HCT116 (cell line): ENCODE measurements at regions not wholly inside any gene's neighbourhood (a gene's known extent, or its start where the extent isn't known, plus 50 kb on each side); places are given as distances from the start of the nearest gene placed in this dataset.

Source experiments
- ATAC-seq: fragments of 200-7000 bp; cut with Tn5 transposase; 2 replicates; pipeline ENCODE4 v1.9.1; 2020; ENCODE audit warnings: mild to moderate bottlenecking, moderate library complexity
- BruUV-seq: library from RNA; stranded (reverse); fragments of 400-500 nt; replicated peaks from 2 replicates; lab custom pipeline; 2021; lab: Mats Ljungman, UMichigan
- CTCF ChIA-PET: fragments of 300-600 bp; sonication (Branson Sonifier 250); formaldehyde crosslinking; loops from one replicate; lab custom pipeline; 2021; ENCODE audit warnings: antibody characterized with exemption; lab: Charles Lee
- POLR2A ChIA-PET: fragments of 300-600, 350-600 bp; sonication (Branson Sonifier 250); formaldehyde crosslinking; loops from one replicate; lab custom pipeline; 2021; ENCODE audit warnings: antibody characterized with exemption; lab: Charles Lee
- RAD21 ChIA-PET, 2 experiments: fragments of 300-600 bp; sonication (Branson Sonifier 250); formaldehyde crosslinking; loops; one replicate each; lab custom pipeline; 2023; ENCODE audit warnings: low total read pairs in 2 of 2; ENCODE audit not compliant: uncharacterized antibody in 2 of 2, unreplicated experiment in 2 of 2, low non-redundant PET in 1 of 2; lab: Charles Lee
- DNase-seq: peaks from one replicate; pipeline ENCODE4 v3.0.0-alpha.2; 2010; ENCODE audit warnings: low read depth, low spot score
- H2AFZ ChIP-seq: fragments of 200-600 bp; shearing (Covaris generic), sonication (generic); 2 replicates; pipeline ENCODE4 v1.6.1; 2017; ENCODE audit warnings: low read depth, mixed run types, mixed read lengths, antibody characterized with exemption, low read length; ENCODE audit not compliant: poor library complexity, severe bottlenecking
- H3K27ac ChIP-seq: 2 replicates; pipeline ENCODE4 v1.5.1; 2012; ENCODE audit warnings: low read depth, low read length
- H3K27me3 ChIP-seq: fragments of 200-600 bp; sonication (generic); 2 replicates; pipeline ENCODE4 v1.6.1; 2016; ENCODE audit warnings: mixed run types, low read length, mixed read lengths; ENCODE audit not compliant: insufficient read depth
- H3K36me3 ChIP-seq, 2 experiments: fragments of 200-500 bp in 1 of 2; fragments of 200-600 bp in 1 of 2; sonication (Bioruptor generic) in 1 of 2; sonication (generic) in 1 of 2; 2 replicates each; pipeline versions ENCODE4 v1.5.1 to v1.6.1; 2014 to 2016; ENCODE audit warnings: low read length in 2 of 2, inconsistent platforms in 1 of 2, mixed read lengths in 1 of 2, mixed run types in 1 of 2; ENCODE audit not compliant: insufficient read depth in 2 of 2, control insufficient read depth in 1 of 2
- H3K4me1 ChIP-seq, 2 experiments: fragments of 200-600 bp in 1 of 2; sonication (generic) in 1 of 2; 2 replicates each; pipeline versions ENCODE4 v1.5.1 to v1.6.1; 2012 to 2017; ENCODE audit warnings: low read length in 2 of 2, inconsistent platforms in 1 of 2, mild to moderate bottlenecking in 1 of 2, mixed read lengths in 1 of 2, mixed run types in 1 of 2, moderate library complexity in 1 of 2; ENCODE audit not compliant: insufficient read depth in 2 of 2, control insufficient read depth in 1 of 2
- H3K4me2 ChIP-seq: fragments of 200-600 bp; sonication (generic); 2 replicates; pipeline ENCODE4 v1.6.1; 2017; ENCODE audit warnings: mixed run types, low read length, mixed read lengths
- H3K4me3 ChIP-seq, 2 experiments: fragments of 200-600 bp in 1 of 2; sonication (generic) in 1 of 2; replicated peaks in 1 of 2; 2 replicates each; pipeline ENCODE4 v1.5.1; 2011 to 2016; ENCODE audit warnings: low read length in 2 of 2, control low read depth in 1 of 2, low read depth in 1 of 2, mild to moderate bottlenecking in 1 of 2, mixed read lengths in 1 of 2, mixed run types in 1 of 2
- H3K79me2 ChIP-seq: fragments of 200-600 bp; sonication (generic); 2 replicates; pipeline ENCODE4 v1.6.1; 2017; ENCODE audit warnings: mild to moderate bottlenecking, mixed run types, low read length, moderate library complexity, mixed read lengths; ENCODE audit not compliant: insufficient read depth
- H3K9ac ChIP-seq: fragments of 200-600 bp; sonication (generic); 2 replicates; pipeline ENCODE4 v1.6.1; 2016; ENCODE audit warnings: low read length, mixed read lengths
- H3K9me2 ChIP-seq: fragments of 200-600 bp; sonication (generic), shearing (Covaris generic); 2 replicates; pipeline ENCODE4 v1.6.1; 2017; ENCODE audit warnings: mixed run types, mild to moderate bottlenecking, moderate library complexity; ENCODE audit not compliant: insufficient read depth
- H3K9me3 ChIP-seq, 2 experiments: fragments of 200-500 bp in 1 of 2; fragments of 200-600 bp in 1 of 2; sonication (Bioruptor generic) in 1 of 2; sonication (generic) in 1 of 2; 2 replicates each; pipeline ENCODE4 v1.6.1; 2014 to 2017; ENCODE audit warnings: low read length in 2 of 2, mixed read lengths in 2 of 2, inconsistent platforms in 1 of 2, low read depth in 1 of 2, mild to moderate bottlenecking in 1 of 2, mixed run types in 1 of 2, moderate library complexity in 1 of 2; ENCODE audit not compliant: control insufficient read depth in 1 of 2, insufficient read depth in 1 of 2
- H4K20me1 ChIP-seq: fragments of 200-600 bp; sonication (generic), shearing (Covaris generic); 2 replicates; pipeline ENCODE4 v1.6.1; 2017; ENCODE audit warnings: mixed run types, mild to moderate bottlenecking, moderate library complexity; ENCODE audit not compliant: insufficient read depth
- CBX3 ChIP-seq: IDR thresholded peaks from 2 replicates; pipeline ENCODE4 v1.6.1; 2012; ENCODE audit warnings: low read depth
- CEBPB ChIP-seq: IDR thresholded peaks from 2 replicates; pipeline ENCODE4 v1.6.1; 2012; ENCODE audit warnings: low read depth
- EGR1 ChIP-seq: IDR thresholded peaks from 2 replicates; pipeline ENCODE4 v1.6.1; 2012; ENCODE audit warnings: low read depth
- EZH2 ChIP-seq: fragments of 200-600 bp; sonication (generic); IDR thresholded peaks from 2 replicates; pipeline ENCODE4 v1.6.1; 2017; ENCODE audit warnings: antibody characterized with exemption, mixed run types
- POLR2A ChIP-seq: IDR thresholded peaks from 2 replicates; pipeline ENCODE4 v1.7.0; 2011; ENCODE audit warnings: borderline replicate concordance; ENCODE audit not compliant: insufficient read depth, insufficient read length; ENCODE audit errors: extremely low read depth
- POLR2AphosphoS5 ChIP-seq: IDR thresholded peaks from 2 replicates; pipeline ENCODE4 v1.6.1; 2011; ENCODE audit warnings: mild to moderate bottlenecking, low read depth, low read length, moderate library complexity
- RAD21 ChIP-seq: IDR thresholded peaks from 2 replicates; pipeline ENCODE4 v1.6.1; 2012; ENCODE audit warnings: low read depth, mild to moderate bottlenecking
- REST ChIP-seq: IDR thresholded peaks from 2 replicates; pipeline ENCODE4 v1.6.1; 2012; ENCODE audit warnings: low read depth
- SP1 ChIP-seq: IDR thresholded peaks from 2 replicates; pipeline ENCODE4 v1.6.1; 2012; ENCODE audit warnings: low read depth
- TCF7L2 ChIP-seq: IDR thresholded peaks from 2 replicates; pipeline ENCODE4 v1.7.0; 2011; ENCODE audit warnings: borderline replicate concordance, inconsistent platforms; ENCODE audit not compliant: insufficient read depth, insufficient read length; ENCODE audit errors: extremely low read depth
- intact Hi-C: fragments of 100-400 bp; cut with micrococcal nuclease; formaldehyde crosslinking; loops from 2 replicates; pipeline ENCODE4 v1.10.0; 2022

GRCh38 chr2:234827096-234827860 is 124.5 kb upstream of the SH3BP4 start:
- no peak overlapping the region for H3K4me3 ChIP-seq
- no peaks in the 10 kb centered on the region for H4K20me1 ChIP-seq
- TF ChIP-seq TCF7L2 (no peak), REST (no peak), RAD21 (no peak), CEBPB (no peak), EZH2 (no peak), CBX3 (no peak), SP1 (no peak), POLR2AphosphoS5 (no peak), EGR1 (no peak), POLR2A (no peak)
- no peak overlapping the region for H3K4me2 ChIP-seq
- H3K9me2 ChIP-seq, result no peaks in the 10 kb centered on the region
- H3K4me1 ChIP-seq, result peaks cover 0 to 14% of the 10 kb centered on the region in 2 experiments; a peak in 3 of 4 replicates
- no peaks in the 10 kb centered on the region for H3K9me3 ChIP-seq
- ATAC-seq (peak; percentile 20; the same call in 1 of the 2 replicates), DNase-seq (no peak)
- RAD21 ChIA-PET, result no interaction called here
- POLR2A ChIA-PET, result no interaction called here
- CTCF ChIA-PET, result no interaction called here
- no peak overlapping the region for H3K27ac ChIP-seq
- H3K9ac ChIP-seq, result no peak overlapping the region
- no TSS peak for BruUV-seq
- intact Hi-C loops, result no loop called here
- no peaks in the 10 kb centered on the region for H3K27me3 ChIP-seq
- no peaks in the 10 kb centered on the region for H3K79me2 ChIP-seq
- no peak overlapping the region for H2AFZ ChIP-seq
- H3K36me3 ChIP-seq, result no peaks in the 10 kb centered on the region
